H1 (cell line): ENCODE measurements at regions not wholly inside any gene's neighbourhood (a gene's known extent, or its start where the extent isn't known, plus 50 kb on each side); places are given as distances from the start of the nearest gene placed in this dataset.
"Not testable (repeated sequence)": the region's sequence is repeated elsewhere in the genome, so short reads cannot be mapped to it uniquely, and the experiment has no call there.

ENCODE experiments used
- CTCF ChIA-PET: fragments of 300-600 bp; sonication (Branson Sonifier 250); formaldehyde crosslinking; loops from one replicate; lab custom pipeline; 2021; ENCODE audit not compliant: partially characterized antibody; lab: Charles Lee
- POLR2A ChIA-PET: fragments of 300-600 bp; sonication (Branson Sonifier 250); formaldehyde crosslinking; loops from one replicate; lab custom pipeline; 2021; ENCODE audit warnings: inconsistent platforms; ENCODE audit not compliant: partially characterized antibody; lab: Charles Lee
- DNase-seq, 2 experiments: peaks; one replicate each; pipeline versions ENCODE4 v3.0.0 to v3.0.0-alpha.2; 2010 to 2022; ENCODE audit warnings: low spot score in 2 of 2, low read depth in 1 of 2, mixed read lengths in 1 of 2
- FAIRE-seq: peaks from 2 replicates; lab custom pipeline; 2011; peaks lifted over from hg19 to GRCh38; lab: Jason Lieb, UNC
- H2AFZ ChIP-seq: 2 replicates; pipeline ENCODE4 v1.8.1; 2012; ENCODE audit warnings: low read length, inconsistent platforms
- H2AK5ac ChIP-seq: 2 replicates; pipeline ENCODE4 v1.6.1; 2013; ENCODE audit warnings: low read depth, low read length
- H2BK120ac ChIP-seq: replicated peaks from 2 replicates; pipeline ENCODE3; 2013; ENCODE audit warnings: low read depth, low read length, inconsistent platforms
- H2BK12ac ChIP-seq: 2 replicates; pipeline ENCODE4 v1.6.1; 2013; ENCODE audit warnings: low read depth, low read length
- H2BK15ac ChIP-seq: 2 replicates; pipeline ENCODE4 v1.6.1; 2013; ENCODE audit warnings: low read length
- H2BK20ac ChIP-seq: 2 replicates; pipeline ENCODE4 v1.6.1; 2013; ENCODE audit warnings: low read length
- H2BK5ac ChIP-seq: 2 replicates; pipeline ENCODE4 v1.6.1; 2013; ENCODE audit warnings: low read depth, low read length
- H3K14ac ChIP-seq: 2 replicates; pipeline ENCODE4 v1.6.1; 2013; ENCODE audit warnings: inconsistent platforms; ENCODE audit not compliant: insufficient read length
- H3K18ac ChIP-seq: 2 replicates; pipeline ENCODE4 v1.6.1; 2013; ENCODE audit warnings: low read length; ENCODE audit errors: extremely low read depth
- H3K23ac ChIP-seq: 2 replicates; pipeline ENCODE4 v1.6.1; 2013; ENCODE audit warnings: inconsistent platforms; ENCODE audit not compliant: insufficient read length
- H3K23me2 ChIP-seq: 2 replicates; pipeline ENCODE4 v1.6.1; 2013; ENCODE audit warnings: low read depth, low read length
- H3K27ac ChIP-seq: 2 replicates; pipeline ENCODE4 v1.6.1; 2011; ENCODE audit warnings: low read depth, low read length, inconsistent platforms
- H3K27me3 ChIP-seq, 4 experiments: replicated peaks in 1 of 4; 1 replicate in 1 of 4; 2 replicates in 3 of 4; pipeline versions ENCODE4 v1.6.1 to v1.8.1; 2011 to 2013; ENCODE audit warnings: low read length in 3 of 4, mild to moderate bottlenecking in 3 of 4, inconsistent platforms in 2 of 4, mixed read lengths in 2 of 4, moderate library complexity in 1 of 4; ENCODE audit not compliant: control insufficient read depth in 3 of 4, insufficient read depth in 3 of 4; ENCODE audit errors: extremely low read depth in 1 of 4
- H3K36me3 ChIP-seq, 4 experiments: 2 replicates each; pipeline versions ENCODE4 v1.6.1 to v1.8.1; 2011 to 2013; ENCODE audit warnings: mild to moderate bottlenecking in 4 of 4, low read length in 3 of 4, moderate library complexity in 2 of 4, control low read depth in 1 of 4, inconsistent platforms in 1 of 4; ENCODE audit not compliant: insufficient read depth in 4 of 4, control insufficient read depth in 2 of 4
- H3K4ac ChIP-seq: replicated peaks from 2 replicates; pipeline ENCODE3; 2013; ENCODE audit warnings: low read length, low read depth, mixed read lengths, inconsistent platforms; ENCODE audit not compliant: insufficient read length
- H3K4me1 ChIP-seq, 4 experiments: replicated peaks in 1 of 4; 1 replicate in 1 of 4; 2 replicates in 3 of 4; pipeline versions ENCODE4 v1.6.1 to v1.8.1; 2011 to 2013; ENCODE audit warnings: low read length in 3 of 4, inconsistent platforms in 2 of 4, mixed read lengths in 1 of 4; ENCODE audit not compliant: insufficient read depth in 4 of 4, control insufficient read depth in 3 of 4
- H3K4me2 ChIP-seq, 2 experiments: 2 replicates each; pipeline versions ENCODE4 v1.6.1 to v1.8.1; 2011 to 2013; ENCODE audit warnings: low read depth in 2 of 2, low read length in 2 of 2, control low read depth in 1 of 2, inconsistent platforms in 1 of 2, mild to moderate bottlenecking in 1 of 2; ENCODE audit not compliant: insufficient read depth in 1 of 2
- H3K4me3 ChIP-seq, 4 experiments: fragments of 200-600, 300-600 bp in 1 of 4; sonication (generic), shearing (Covaris generic), sonication (Bioruptor Twin) in 1 of 4; 2 replicates each; pipeline versions ENCODE4 v1.5.1 to v1.8.1; 2011 to 2016; ENCODE audit warnings: low read length in 4 of 4, low read depth in 3 of 4, control low read depth in 2 of 4, inconsistent platforms in 2 of 4, mild to moderate bottlenecking in 2 of 4, mixed read lengths in 1 of 4, moderate library complexity in 1 of 4; ENCODE audit not compliant: insufficient read depth in 2 of 4; ENCODE audit errors: extremely low read depth in 1 of 4
- H3K56ac ChIP-seq: replicated peaks from 2 replicates; pipeline ENCODE3; 2013; ENCODE audit warnings: low read depth, mild to moderate bottlenecking, mixed read lengths, low read length, inconsistent platforms; ENCODE audit not compliant: insufficient read length
- H3K79me1 ChIP-seq: 2 replicates; pipeline ENCODE4 v1.6.1; 2013; ENCODE audit warnings: low read depth, low read length, control low read depth
- H3K79me2 ChIP-seq, 2 experiments: 2 replicates each; pipeline versions ENCODE4 v1.6.1 to v1.8.1; 2012 to 2013; ENCODE audit warnings: low read length in 2 of 2, mild to moderate bottlenecking in 2 of 2, inconsistent platforms in 1 of 2; ENCODE audit not compliant: insufficient read depth in 2 of 2, control insufficient read depth in 1 of 2
- H3K9ac ChIP-seq, 4 experiments: replicated peaks in 1 of 4; 1 replicate in 1 of 4; 2 replicates in 3 of 4; pipeline versions ENCODE4 v1.6.1 to v1.8.1; 2011 to 2013; ENCODE audit warnings: low read depth in 3 of 4, low read length in 3 of 4, control low read depth in 2 of 4, mild to moderate bottlenecking in 2 of 4, moderate library complexity in 2 of 4, inconsistent platforms in 1 of 4; ENCODE audit errors: extremely low read depth in 1 of 4
- H3K9me3 ChIP-seq, 2 experiments: 2 replicates each; pipeline versions ENCODE4 v1.6.1 to v1.8.1; 2012 to 2013; ENCODE audit warnings: mild to moderate bottlenecking in 2 of 2, moderate library complexity in 2 of 2, control low read depth in 1 of 2, inconsistent platforms in 1 of 2, low read depth in 1 of 2, low read length in 1 of 2, mixed read lengths in 1 of 2; ENCODE audit not compliant: insufficient read depth in 2 of 2
- H4K20me1 ChIP-seq, 2 experiments: replicated peaks in 1 of 2; 2 replicates each; pipeline versions ENCODE3 to v1.8.1; 2011 to 2013; ENCODE audit warnings: inconsistent platforms in 2 of 2, low read length in 2 of 2, mild to moderate bottlenecking in 1 of 2; ENCODE audit not compliant: insufficient read depth in 2 of 2, control insufficient read depth in 1 of 2
- H4K5ac ChIP-seq: 2 replicates; pipeline ENCODE4 v1.6.1; 2013; ENCODE audit warnings: low read length, low read depth, mixed read lengths, inconsistent platforms; ENCODE audit not compliant: insufficient read length
- H4K8ac ChIP-seq: 2 replicates; pipeline ENCODE4 v1.8.0; 2013; ENCODE audit warnings: mild to moderate bottlenecking, moderate library complexity, low read length, inconsistent platforms; ENCODE audit not compliant: insufficient read depth; ENCODE audit errors: extremely low read depth
- H4K91ac ChIP-seq: replicated peaks from 2 replicates; pipeline ENCODE3; 2013; ENCODE audit warnings: low read length, mixed read lengths, inconsistent platforms; ENCODE audit not compliant: insufficient read length
- WGBS, 2 experiments: shearing (Covaris generic) in 1 of 2; methylation state at CpG; one replicate each; pipeline versions ENCODE4 v1.1.6 to v1.1.7; 2013 to 2015; ENCODE audit warnings: low lambda C conversion rate in 2 of 2, mixed read lengths in 2 of 2, inconsistent platforms in 1 of 2, low coverage in 1 of 2, missing lambda C conversion rate in 1 of 2; ENCODE audit not compliant: insufficient replicate concordance in 2 of 2, insufficient coverage in 1 of 2, insufficient read length in 1 of 2; ENCODE audit errors: extremely low coverage in 1 of 2, missing lambda C conversion rate in 1 of 2; 5-methylcytosine and 5-hydroxymethylcytosine counted together

GRCh38 chr18:73101491-73101890 is 233.7 kb upstream of the NETO1 start:
- H3K9me3 ChIP-seq, FAIRE-seq, H2AK5ac ChIP-seq, H3K18ac ChIP-seq, H3K36me3 ChIP-seq, H3K79me1 ChIP-seq, H4K5ac ChIP-seq, H2BK15ac ChIP-seq, H3K27me3 ChIP-seq, POLR2A ChIA-PET, DNase-seq, H3K79me2 ChIP-seq, H3K4me3 ChIP-seq, CTCF ChIA-PET, H2BK120ac ChIP-seq, H4K91ac ChIP-seq, H3K23ac ChIP-seq, H3K4ac ChIP-seq, H2AFZ ChIP-seq, H3K23me2 ChIP-seq, H2BK5ac ChIP-seq, H4K8ac ChIP-seq, H3K14ac ChIP-seq, H4K20me1 ChIP-seq, H2BK12ac ChIP-seq, H2BK20ac ChIP-seq, H3K4me1 ChIP-seq, H3K27ac ChIP-seq, H3K9ac ChIP-seq, H3K56ac ChIP-seq, H3K4me2 ChIP-seq: not testable (repeated sequence)
- 95% methylated on average over 6 of the region's 6 CpGs; no CpG with 5 or more reads in 1 of the 2 experiments for WGBS, 2 experiments
